ENCODE measurements at regions not wholly inside any gene's neighbourhood (a gene's known extent, or its start where the extent isn't known, plus 50 kb on each side); places are given as distances from the start of the nearest gene placed in this dataset.

GRCh38 chr5:120320626-120321025, 143.5 kb upstream of the PRR16 start:
- Histone ChIP-seq H3K9me3 (no peaks in the 10 kb centered on the region), H3K4me1 (no peaks in the 10 kb centered on the region), H3K4me3 (no peak overlapping the region), H3K27me3 (no peaks in the 10 kb centered on the region), H3K27ac (no peak overlapping the region), H3K36me3 (no peaks in the 10 kb centered on the region)
- intact Hi-C loops (cut with DNase I): no loop called here
- DNase-seq (no peak), ATAC-seq (no peak)
- no peak for TF ChIP-seq CTCF (IDR thresholded peaks at IDR 0.05)
- no peak for TF ChIP-seq POLR2A (IDR thresholded peaks at IDR 0.05)

GRCh38 chr5:120326651-120327050, 137.4 kb upstream of the PRR16 start:
- TF ChIP-seq POLR2A (IDR thresholded peaks at IDR 0.05) (no peak), CTCF (IDR thresholded peaks at IDR 0.05) (no peak)
- no peak for ATAC-seq
- H3K27ac ChIP-seq: no peak overlapping the region
- no peaks in the 10 kb centered on the region for H3K27me3 ChIP-seq
- DNase-seq: no peak
- intact Hi-C loops (cut with DNase I): no loop called here
- H3K36me3 ChIP-seq: no peaks in the 10 kb centered on the region
- no peak overlapping the region for H3K4me3 ChIP-seq
- no peaks in the 10 kb centered on the region for H3K9me3 ChIP-seq
- no peaks in the 10 kb centered on the region for H3K4me1 ChIP-seq

DNA sequence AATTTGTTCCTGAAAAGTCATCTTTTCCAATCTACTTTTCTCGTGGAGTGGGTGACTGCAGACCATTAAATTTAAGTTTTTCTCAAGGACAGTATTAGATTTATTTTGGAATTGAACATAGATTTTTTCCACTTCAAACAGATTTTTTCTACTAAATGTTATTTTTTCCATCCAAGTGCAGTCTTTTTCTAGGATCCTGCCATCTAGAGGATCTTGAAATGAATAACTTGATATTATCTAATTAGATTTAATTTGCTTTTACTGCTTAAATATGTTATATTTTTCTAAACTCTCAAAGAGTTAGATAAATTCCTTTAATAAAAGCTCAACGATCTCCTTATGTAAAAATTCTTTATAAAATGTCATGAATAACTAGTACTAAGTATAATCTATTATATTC, 136.9 kb upstream of the PRR16 start:
- no peak overlapping the region for H3K4me3 ChIP-seq
- H3K4me1 ChIP-seq: no peaks in the 10 kb centered on the region
- no peak overlapping the region for H3K27ac ChIP-seq
- intact Hi-C loops (cut with DNase I): no loop called here
- no peaks in the 10 kb centered on the region for H3K36me3 ChIP-seq
- no peaks in the 10 kb centered on the region for H3K9me3 ChIP-seq
- DNase-seq (no peak), ATAC-seq (no peak)
- no peaks in the 10 kb centered on the region for H3K27me3 ChIP-seq
- WGBS (ENCODE audit: insufficient coverage, low coverage, low lambda C conversion rate, missing lambda C conversion rate): 17% methylated on average over 2 of the region's 2 CpGs
- TF ChIP-seq CTCF (IDR thresholded peaks at IDR 0.05) (no peak), POLR2A (IDR thresholded peaks at IDR 0.05) (no peak)

GRCh38 chr5:120329095-120329494, 135.0 kb upstream of the PRR16 start:
- TF ChIP-seq POLR2A (IDR thresholded peaks at IDR 0.05): no peak
- 80% methylated on average over 2 of the region's 2 CpGs for WGBS (ENCODE audit: insufficient coverage, low coverage, low lambda C conversion rate, missing lambda C conversion rate)
- Histone ChIP-seq H3K36me3 (no peaks in the 10 kb centered on the region), H3K4me1 (no peaks in the 10 kb centered on the region), H3K27ac (no peak overlapping the region), H3K4me3 (no peak overlapping the region), H3K9me3 (no peaks in the 10 kb centered on the region), H3K27me3 (no peaks in the 10 kb centered on the region)
- DNase-seq (no peak), ATAC-seq (no peak)
- intact Hi-C loops (cut with DNase I): no loop called here

DNA sequence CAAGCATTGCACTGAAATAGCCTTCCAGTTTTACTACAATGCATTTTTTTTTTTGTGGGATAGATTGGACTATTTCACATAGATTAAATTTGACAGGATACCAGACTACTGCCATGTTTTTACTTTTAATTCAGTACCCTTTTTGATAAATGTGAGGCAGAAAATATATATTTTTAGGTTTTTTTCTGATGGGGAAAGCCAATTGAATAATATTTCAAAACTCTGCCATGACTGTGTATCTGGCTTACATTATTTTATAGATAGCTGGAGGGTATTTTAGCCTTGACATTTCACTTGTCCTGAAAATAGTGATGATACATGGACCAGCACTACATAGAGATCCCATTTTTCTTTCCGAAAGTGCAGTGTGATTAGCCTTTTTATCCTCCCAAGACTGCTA, 133.5 kb upstream of the PRR16 start:
- Histone ChIP-seq H3K4me3 (no peak overlapping the region), H3K9me3 (no peaks in the 10 kb centered on the region), H3K36me3 (no peaks in the 10 kb centered on the region), H3K27ac (no peak overlapping the region), H3K27me3 (no peaks in the 10 kb centered on the region), H3K4me1 (no peaks in the 10 kb centered on the region)
- WGBS (ENCODE audit: insufficient coverage, low coverage, low lambda C conversion rate, missing lambda C conversion rate): 38% methylated on average over 1 of the region's 1 CpG
- intact Hi-C loops (cut with DNase I): no loop called here
- ATAC-seq (no peak), DNase-seq (no peak)
- no peak for TF ChIP-seq POLR2A (IDR thresholded peaks at IDR 0.05)
- no peak for TF ChIP-seq CTCF (IDR thresholded peaks at IDR 0.05)

Measured in right lobe of liver (tissue), 6 donors.